Astrocyte (in vitro differentiated cells and primary cell): ENCODE measurements at regions not wholly inside any gene's neighbourhood (a gene's known extent, or its start where the extent isn't known, plus 50 kb on each side); places are given as distances from the start of the nearest gene placed in this dataset.

Source experiments
- DNase-seq: peaks from one replicate; pipeline ENCODE4 v3.0.0-alpha.2; 2010; ENCODE audit warnings: low read depth
- FAIRE-seq: peaks from 2 replicates; lab custom pipeline; 2011; peaks lifted over from hg19 to GRCh38; lab: Jason Lieb, UNC
- H2AFZ ChIP-seq: 2 replicates; pipeline ENCODE4 v1.6.0; 2012; ENCODE audit warnings: low read depth, low read length, inconsistent platforms
- H3K27ac ChIP-seq: 2 replicates; pipeline ENCODE4 v1.5.1; 2011; ENCODE audit warnings: low read depth, low read length, inconsistent platforms
- H3K27me3 ChIP-seq: 2 replicates; pipeline ENCODE4 v1.6.0; 2011; ENCODE audit warnings: low read length, inconsistent platforms; ENCODE audit not compliant: insufficient read depth
- H3K36me3 ChIP-seq: 2 replicates; pipeline ENCODE4 v1.5.1; 2011; ENCODE audit warnings: low read length, inconsistent platforms; ENCODE audit not compliant: insufficient read depth
- H3K4me1 ChIP-seq: 2 replicates; pipeline ENCODE4 v1.5.1; 2011; ENCODE audit warnings: low read length, inconsistent platforms; ENCODE audit not compliant: insufficient read depth
- H3K4me2 ChIP-seq: 2 replicates; pipeline ENCODE4 v1.6.0; 2012; ENCODE audit warnings: low read length, inconsistent platforms
- H3K4me3 ChIP-seq: 2 replicates; pipeline ENCODE4 v1.5.1; 2011; ENCODE audit warnings: low read depth, mild to moderate bottlenecking, low read length, inconsistent platforms; ENCODE audit not compliant: insufficient read depth
- H3K79me2 ChIP-seq: 2 replicates; pipeline ENCODE4 v1.6.0; 2012; ENCODE audit warnings: mild to moderate bottlenecking, low read length, inconsistent platforms; ENCODE audit not compliant: insufficient read depth
- H3K9ac ChIP-seq: 2 replicates; pipeline ENCODE4 v1.6.0; 2012; ENCODE audit warnings: mild to moderate bottlenecking, low read length, inconsistent platforms
- H3K9me3 ChIP-seq: 2 replicates; pipeline ENCODE4 v1.5.1; 2012; ENCODE audit warnings: low read depth, mild to moderate bottlenecking, low read length, inconsistent platforms; ENCODE audit not compliant: insufficient read depth
- H4K20me1 ChIP-seq: 2 replicates; pipeline ENCODE4 v1.6.0; 2012; ENCODE audit warnings: low read length, inconsistent platforms; ENCODE audit not compliant: insufficient read depth
- H3K27ac Mint-ChIP-seq: one replicate; pipeline ENCODE4 v1.8.0; 2021; ENCODE audit warnings: mild to moderate bottlenecking, mixed read lengths; ENCODE audit not compliant: unreplicated experiment
- H3K27me3 Mint-ChIP-seq: one replicate; pipeline ENCODE4 v1.8.0; 2021; ENCODE audit warnings: low read depth, mixed read lengths; ENCODE audit not compliant: unreplicated experiment
- H3K36me3 Mint-ChIP-seq: one replicate; pipeline ENCODE4 v1.8.0; 2021; ENCODE audit warnings: low read depth, mixed read lengths; ENCODE audit not compliant: unreplicated experiment
- H3K4me1 Mint-ChIP-seq: one replicate; pipeline ENCODE4 v1.8.0; 2021; ENCODE audit warnings: low read depth, mixed read lengths; ENCODE audit not compliant: unreplicated experiment
- H3K4me3 Mint-ChIP-seq: one replicate; pipeline ENCODE4 v1.8.0; 2021; ENCODE audit warnings: mild to moderate bottlenecking, moderate library complexity, mixed read lengths; ENCODE audit not compliant: unreplicated experiment
- H3K9me3 Mint-ChIP-seq: one replicate; pipeline ENCODE4 v1.8.0; 2021; ENCODE audit warnings: mild to moderate bottlenecking, mixed read lengths; ENCODE audit not compliant: unreplicated experiment
- EZH2 ChIP-seq: IDR thresholded peaks from 2 replicates; pipeline ENCODE4 v1.6.1; 2012; ENCODE audit warnings: mild to moderate bottlenecking, low read length, inconsistent platforms; ENCODE audit not compliant: insufficient read depth
- TF ChIP-seq, protein P1 (sequence below): IDR thresholded peaks from 2 replicates; pipeline ENCODE4 v1.5.1; 2011; ENCODE audit warnings: low read depth, mild to moderate bottlenecking, inconsistent platforms, low read length, moderate library complexity; ENCODE audit not compliant: insufficient read depth

DNA sequence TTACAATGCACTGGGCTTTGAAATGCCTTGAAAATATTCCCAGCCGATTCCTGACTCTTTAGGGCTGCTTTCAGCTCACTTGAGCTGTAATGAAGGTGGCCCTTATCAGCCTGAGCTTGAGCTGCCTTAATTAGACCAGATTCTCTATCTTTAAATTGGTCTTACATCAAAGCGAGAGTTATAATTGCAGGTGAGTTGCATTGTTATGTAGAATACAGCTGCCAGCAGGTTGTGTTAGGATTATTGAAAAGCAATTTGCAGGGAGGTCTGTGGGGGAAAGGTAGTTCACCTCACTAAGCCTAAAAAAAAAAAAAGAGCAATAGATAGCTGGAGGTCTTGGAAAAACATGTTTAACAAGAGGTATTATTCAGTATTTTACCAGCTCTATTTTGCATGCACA, 142.2 kb upstream of the HABP2 start:
- Histone ChIP-seq H3K79me2 (no peaks in the 10 kb centered on the region), H2AFZ (no peak overlapping the region), H4K20me1 (no peaks in the 10 kb centered on the region), H3K9me3 (no peaks in the 10 kb centered on the region), H3K4me1 (no peaks in the 10 kb centered on the region), H3K4me3 (no peak overlapping the region), H3K27me3 (peaks cover 35% of the 10 kb centered on the region), H3K4me2 (no peak overlapping the region), H3K36me3 (no peaks in the 10 kb centered on the region), H3K27ac (no peak overlapping the region), H3K9ac (no peak overlapping the region)
- Mint-ChIP-seq H3K27me3 (peaks cover 39% of the 10 kb centered on the region), H3K9me3 (peaks cover 5% of the 10 kb centered on the region), H3K36me3 (no peaks in the 10 kb centered on the region), H3K27ac (no peak overlapping the region), H3K4me1 (no peaks in the 10 kb centered on the region), H3K4me3 (no peak overlapping the region)
- FAIRE-seq (no peak), DNase-seq (no peak)
- TF ChIP-seq, protein P1, sequence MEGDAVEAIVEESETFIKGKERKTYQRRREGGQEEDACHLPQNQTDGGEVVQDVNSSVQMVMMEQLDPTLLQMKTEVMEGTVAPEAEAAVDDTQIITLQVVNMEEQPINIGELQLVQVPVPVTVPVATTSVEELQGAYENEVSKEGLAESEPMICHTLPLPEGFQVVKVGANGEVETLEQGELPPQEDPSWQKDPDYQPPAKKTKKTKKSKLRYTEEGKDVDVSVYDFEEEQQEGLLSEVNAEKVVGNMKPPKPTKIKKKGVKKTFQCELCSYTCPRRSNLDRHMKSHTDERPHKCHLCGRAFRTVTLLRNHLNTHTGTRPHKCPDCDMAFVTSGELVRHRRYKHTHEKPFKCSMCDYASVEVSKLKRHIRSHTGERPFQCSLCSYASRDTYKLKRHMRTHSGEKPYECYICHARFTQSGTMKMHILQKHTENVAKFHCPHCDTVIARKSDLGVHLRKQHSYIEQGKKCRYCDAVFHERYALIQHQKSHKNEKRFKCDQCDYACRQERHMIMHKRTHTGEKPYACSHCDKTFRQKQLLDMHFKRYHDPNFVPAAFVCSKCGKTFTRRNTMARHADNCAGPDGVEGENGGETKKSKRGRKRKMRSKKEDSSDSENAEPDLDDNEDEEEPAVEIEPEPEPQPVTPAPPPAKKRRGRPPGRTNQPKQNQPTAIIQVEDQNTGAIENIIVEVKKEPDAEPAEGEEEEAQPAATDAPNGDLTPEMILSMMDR: no peak
- TF ChIP-seq EZH2: no peak

DNA sequence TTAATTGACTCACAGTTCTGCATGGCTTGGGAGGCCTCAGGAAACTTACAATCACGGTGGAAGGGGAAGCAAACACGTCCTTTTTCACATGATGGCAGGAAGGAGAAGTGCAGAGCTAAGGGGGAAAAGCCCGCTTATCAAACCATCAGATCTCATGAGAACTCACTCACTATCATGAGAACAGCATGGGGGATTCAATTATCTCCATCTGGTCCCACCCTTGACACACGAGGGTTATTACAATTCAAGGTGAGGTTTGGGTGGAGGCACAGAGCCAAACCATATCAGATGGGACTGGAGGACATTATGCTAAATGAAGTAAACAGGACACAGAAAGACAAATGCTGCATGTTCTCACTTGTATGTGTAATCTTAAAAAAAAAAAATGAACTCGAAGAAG, 141.4 kb upstream of the HABP2 start:
- Mint-ChIP-seq H3K27ac (no peak overlapping the region), H3K36me3 (no peaks in the 10 kb centered on the region), H3K27me3 (peaks cover 35% of the 10 kb centered on the region), H3K9me3 (peaks cover 5% of the 10 kb centered on the region), H3K4me3 (no peak overlapping the region), H3K4me1 (no peaks in the 10 kb centered on the region)
- no peak overlapping the region for H3K9ac ChIP-seq
- no peak overlapping the region for H3K4me3 ChIP-seq
- no peaks in the 10 kb centered on the region for H3K79me2 ChIP-seq
- H3K4me1 ChIP-seq: no peaks in the 10 kb centered on the region
- peaks cover 29% of the 10 kb centered on the region for H3K27me3 ChIP-seq
- DNase-seq (no peak), FAIRE-seq (no peak)
- H2AFZ ChIP-seq: no peak overlapping the region
- no peak for TF ChIP-seq EZH2
- TF ChIP-seq, protein P1: no peak
- no peaks in the 10 kb centered on the region for H4K20me1 ChIP-seq
- no peaks in the 10 kb centered on the region for H3K9me3 ChIP-seq
- no peak overlapping the region for H3K27ac ChIP-seq
- H3K4me2 ChIP-seq: no peak overlapping the region
- H3K36me3 ChIP-seq: no peaks in the 10 kb centered on the region

DNA sequence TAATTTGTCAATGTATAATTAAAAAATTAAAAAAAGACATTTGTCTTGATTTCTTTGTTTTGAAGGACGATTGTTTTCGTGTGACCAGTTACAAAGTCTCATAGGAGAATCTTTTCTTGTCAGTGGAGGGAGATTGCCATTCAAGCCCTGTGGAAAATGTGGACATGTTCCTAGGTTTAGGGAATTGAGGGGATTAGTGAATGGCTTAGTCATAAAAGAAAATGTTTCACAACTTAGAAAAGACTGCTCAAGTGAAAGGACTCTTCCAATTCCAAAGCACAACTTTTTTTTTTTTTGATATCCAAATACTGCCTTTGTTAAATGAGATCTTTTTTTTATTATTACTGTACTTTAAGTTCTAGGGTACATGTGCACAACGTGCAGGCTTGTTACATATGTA, 140.7 kb upstream of the HABP2 start:
- Histone ChIP-seq H3K36me3 (no peaks in the 10 kb centered on the region), H3K27ac (no peak overlapping the region), H3K9ac (no peak overlapping the region), H3K4me2 (no peak overlapping the region), H3K27me3 (peaks cover 25% of the 10 kb centered on the region), H3K4me1 (no peaks in the 10 kb centered on the region), H2AFZ (no peak overlapping the region), H3K4me3 (no peak overlapping the region), H3K9me3 (no peaks in the 10 kb centered on the region), H3K79me2 (no peaks in the 10 kb centered on the region), H4K20me1 (no peaks in the 10 kb centered on the region)
- H3K4me3 Mint-ChIP-seq: no peak overlapping the region
- no peaks in the 10 kb centered on the region for H3K4me1 Mint-ChIP-seq
- peaks cover 5% of the 10 kb centered on the region for H3K9me3 Mint-ChIP-seq
- peaks cover 30% of the 10 kb centered on the region for H3K27me3 Mint-ChIP-seq
- no peaks in the 10 kb centered on the region for H3K36me3 Mint-ChIP-seq
- H3K27ac Mint-ChIP-seq: no peak overlapping the region
- FAIRE-seq (no peak), DNase-seq (no peak)
- no peak for TF ChIP-seq EZH2
- TF ChIP-seq, protein P1: no peak
